ENCODE measurements at regions not wholly inside any gene's neighbourhood (a gene's known extent, or its start where the extent isn't known, plus 50 kb on each side); places are given as distances from the start of the nearest gene placed in this dataset.

DNA sequence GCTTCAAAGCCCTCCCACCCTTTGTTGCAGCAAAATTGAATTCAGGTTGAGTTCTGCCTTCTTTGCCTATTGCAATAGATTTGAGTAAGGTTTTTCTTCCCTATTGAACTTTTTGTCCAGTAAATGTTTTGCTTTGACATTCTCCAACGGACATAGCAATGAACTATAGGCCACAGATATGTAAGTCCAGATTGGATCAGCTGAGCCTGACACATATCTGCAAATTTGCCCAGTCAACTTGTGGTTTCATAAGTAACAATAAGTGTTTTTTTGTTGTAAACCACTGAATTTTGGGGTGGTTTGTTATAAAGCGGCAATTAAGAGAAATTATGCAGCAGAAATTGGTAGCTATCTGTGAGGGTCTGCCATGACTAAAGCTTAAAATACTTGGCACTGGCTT, 332.1 kb upstream of the SORCS1 start:
- Mint-ChIP-seq H3K9me3 (peaks cover 4% of the 10 kb centered on the region in 2 donors), H3K27me3 (no peaks in the 10 kb centered on the region), H3K4me3 (no peak overlapping the region), H3K4me1 (no peaks in the 10 kb centered on the region), H3K27ac (no peak overlapping the region)
- no peak for ATAC-seq
- no peak for DNase-seq

DNA sequence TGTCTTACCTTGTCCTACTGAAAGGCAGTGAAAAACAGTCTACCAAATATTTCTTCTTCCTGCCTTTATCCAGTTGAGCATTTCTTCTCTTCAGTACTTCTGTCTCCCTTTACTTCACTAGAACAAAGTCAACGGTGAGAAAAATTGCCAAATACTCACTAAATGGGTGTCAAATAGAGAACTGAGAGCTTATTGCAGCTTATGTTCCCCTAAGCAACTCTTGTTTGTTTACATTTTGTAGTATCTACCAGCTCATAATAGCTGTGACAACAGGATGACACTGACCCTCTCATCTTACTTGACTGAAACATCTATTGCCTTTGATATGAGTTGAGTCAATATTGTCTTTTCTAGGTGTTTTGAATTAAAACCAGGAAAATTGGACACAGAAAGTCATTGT, 327.9 kb upstream of the SORCS1 start:
- no peak overlapping the region for H3K4me3 Mint-ChIP-seq
- ATAC-seq (no peak), DNase-seq (no peak)
- no peak overlapping the region for H3K27ac Mint-ChIP-seq
- H3K27me3 Mint-ChIP-seq: no peaks in the 10 kb centered on the region
- no peaks in the 10 kb centered on the region for H3K4me1 Mint-ChIP-seq
- H3K9me3 Mint-ChIP-seq: peaks cover 11 to 12% of the 10 kb centered on the region in 2 donors

DNA sequence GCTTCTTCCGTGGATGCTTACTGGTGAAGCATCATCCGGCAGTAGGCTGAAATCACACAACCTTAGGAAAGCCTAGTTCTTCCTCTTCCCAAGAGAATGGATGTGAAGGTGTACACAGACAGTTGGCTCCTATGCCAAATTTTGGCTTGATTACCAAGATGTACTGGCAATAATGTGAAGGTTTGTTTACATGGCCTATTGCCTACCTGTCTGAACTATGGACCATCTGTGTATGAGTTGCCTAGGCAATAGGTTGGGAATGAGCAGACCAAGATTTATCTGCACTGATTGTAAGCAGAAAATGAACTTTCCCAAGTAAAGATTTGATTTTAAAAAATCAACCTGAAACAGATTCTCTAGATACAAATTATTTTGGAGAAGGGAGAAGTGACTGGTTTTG, 325.9 kb upstream of the SORCS1 start:
- no peak for ATAC-seq
- H3K4me3 Mint-ChIP-seq: no peak overlapping the region
- H3K27ac Mint-ChIP-seq: no peak overlapping the region
- H3K27me3 Mint-ChIP-seq: no peaks in the 10 kb centered on the region
- H3K4me1 Mint-ChIP-seq: no peaks in the 10 kb centered on the region
- H3K9me3 Mint-ChIP-seq: peaks cover 11 to 18% of the 10 kb centered on the region in 2 donors
- DNase-seq: no peak

DNA sequence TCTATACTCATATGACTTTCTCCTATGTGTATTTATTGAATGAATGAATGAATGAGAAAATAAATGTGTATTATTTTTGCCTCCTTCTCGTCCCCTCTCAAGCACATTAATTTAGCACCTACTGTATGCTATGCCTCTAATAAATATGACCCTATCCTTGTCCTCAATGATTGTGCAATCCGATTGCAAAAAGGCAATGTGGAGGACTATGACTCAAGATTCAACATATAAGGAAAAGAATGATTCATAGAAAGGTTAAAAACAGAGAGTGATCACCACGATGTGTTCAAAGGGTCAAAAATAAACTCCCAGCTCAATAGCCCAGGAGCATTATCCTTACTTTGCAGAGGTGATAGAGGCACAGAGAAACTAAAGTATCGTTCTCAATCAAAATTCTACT, 322.8 kb upstream of the SORCS1 start:
- ATAC-seq: no peak
- Mint-ChIP-seq H3K4me3 (no peak overlapping the region), H3K27ac (no peak overlapping the region), H3K27me3 (no peaks in the 10 kb centered on the region), H3K9me3 (peaks cover 11 to 27% of the 10 kb centered on the region in 2 donors), H3K4me1 (no peaks in the 10 kb centered on the region)
- no peak for DNase-seq

DNA sequence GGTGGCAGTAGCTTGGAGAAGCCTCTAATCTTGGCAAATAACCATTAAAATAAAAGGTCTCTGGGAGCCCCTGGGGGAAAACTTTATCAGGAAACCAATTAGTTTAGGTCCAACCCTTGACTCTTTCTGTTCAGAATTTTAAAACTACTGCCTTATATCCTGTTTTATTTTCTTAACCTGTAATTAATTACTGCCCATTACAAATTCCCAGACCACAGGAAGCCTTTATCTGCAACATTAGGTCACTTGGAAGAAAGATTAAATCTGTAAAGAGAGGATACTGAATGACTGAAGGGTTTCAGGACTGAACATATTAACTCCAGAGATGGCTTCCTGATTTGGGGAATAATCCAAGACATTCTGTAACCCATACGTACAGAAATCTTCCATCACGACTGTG, 320.5 kb upstream of the SORCS1 start:
- Mint-ChIP-seq H3K4me1 (no peaks in the 10 kb centered on the region), H3K27me3 (no peaks in the 10 kb centered on the region), H3K27ac (no peak overlapping the region), H3K9me3 (peaks cover 7 to 34% of the 10 kb centered on the region in 2 donors), H3K4me3 (no peak overlapping the region)
- ATAC-seq (no peak), DNase-seq (no peak)

DNA sequence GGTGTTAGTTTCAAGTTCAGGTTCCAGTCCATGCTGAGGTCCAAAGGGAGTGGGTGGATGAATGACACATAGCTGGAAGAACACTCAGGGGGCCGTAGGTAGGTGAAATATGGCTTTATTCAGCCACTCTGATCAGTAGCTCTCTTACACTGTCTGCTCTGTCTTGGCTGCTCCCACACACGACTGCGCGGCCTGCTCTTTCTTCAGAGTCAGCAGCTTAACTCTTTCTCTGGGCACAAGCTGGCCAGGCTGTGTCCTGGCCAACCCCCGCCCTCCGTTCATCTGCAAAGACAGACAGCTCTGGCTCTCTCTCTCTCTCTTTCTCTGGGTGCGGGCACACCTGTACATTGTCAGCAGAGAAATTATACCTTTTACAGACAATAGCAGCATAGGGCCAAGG, 317.4 kb upstream of the SORCS1 start:
- Mint-ChIP-seq H3K9me3 (peaks cover 0 to 22% of the 10 kb centered on the region in 2 donors), H3K4me3 (no peak overlapping the region), H3K4me1 (no peaks in the 10 kb centered on the region), H3K27ac (no peak overlapping the region), H3K27me3 (no peaks in the 10 kb centered on the region)
- DNase-seq: no peak
- ATAC-seq: no peak

DNA sequence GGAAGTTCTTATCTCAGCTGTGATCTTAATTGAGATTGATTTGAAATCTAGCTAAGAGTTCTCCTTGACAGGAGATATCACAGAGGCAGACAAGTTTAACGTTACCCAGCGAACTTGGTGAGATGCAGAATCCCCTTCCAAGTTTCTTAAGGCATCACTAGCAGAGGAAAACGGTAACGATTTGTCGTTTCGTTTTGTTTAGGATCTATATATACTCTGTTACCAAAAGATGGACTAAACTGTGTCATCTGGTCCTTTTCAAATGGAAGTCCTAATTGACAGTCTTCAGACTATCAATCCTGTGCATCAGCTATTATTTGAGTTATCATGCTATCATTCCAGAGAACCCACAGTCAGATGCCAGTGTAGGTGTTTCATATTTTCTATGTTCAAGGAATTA, 316.7 kb upstream of the SORCS1 start:
- Mint-ChIP-seq H3K9me3 (peaks cover 0 to 22% of the 10 kb centered on the region in 2 donors), H3K27ac (no peak overlapping the region), H3K4me3 (no peak overlapping the region), H3K27me3 (no peaks in the 10 kb centered on the region), H3K4me1 (no peaks in the 10 kb centered on the region)
- ATAC-seq: no peak
- DNase-seq: no peak

DNA sequence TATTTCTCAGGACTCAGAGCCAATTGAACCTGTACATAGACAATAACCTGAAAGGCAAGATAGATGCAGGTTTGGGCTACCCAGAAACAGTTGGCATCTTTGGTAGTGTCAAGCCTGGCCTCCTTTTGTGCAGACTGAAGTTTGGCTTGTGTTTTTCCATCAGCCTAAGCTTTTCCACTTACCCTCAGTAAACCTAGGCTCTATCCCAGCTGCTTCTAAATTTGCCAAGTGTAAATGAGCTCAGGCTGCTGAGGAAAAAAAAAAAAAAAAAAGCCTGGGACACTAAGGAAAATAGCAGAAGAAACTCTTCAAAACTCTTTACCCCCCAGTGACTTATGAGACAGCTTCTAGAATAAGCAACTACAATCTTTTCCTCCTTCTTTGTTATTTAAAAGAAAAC, 316.3 kb upstream of the SORCS1 start:
- DNase-seq (no peak), ATAC-seq (no peak)
- peaks cover 0 to 20% of the 10 kb centered on the region in 2 donors for H3K9me3 Mint-ChIP-seq
- H3K27me3 Mint-ChIP-seq: no peaks in the 10 kb centered on the region
- no peaks in the 10 kb centered on the region for H3K4me1 Mint-ChIP-seq
- no peak overlapping the region for H3K27ac Mint-ChIP-seq
- H3K4me3 Mint-ChIP-seq: no peak overlapping the region

DNA sequence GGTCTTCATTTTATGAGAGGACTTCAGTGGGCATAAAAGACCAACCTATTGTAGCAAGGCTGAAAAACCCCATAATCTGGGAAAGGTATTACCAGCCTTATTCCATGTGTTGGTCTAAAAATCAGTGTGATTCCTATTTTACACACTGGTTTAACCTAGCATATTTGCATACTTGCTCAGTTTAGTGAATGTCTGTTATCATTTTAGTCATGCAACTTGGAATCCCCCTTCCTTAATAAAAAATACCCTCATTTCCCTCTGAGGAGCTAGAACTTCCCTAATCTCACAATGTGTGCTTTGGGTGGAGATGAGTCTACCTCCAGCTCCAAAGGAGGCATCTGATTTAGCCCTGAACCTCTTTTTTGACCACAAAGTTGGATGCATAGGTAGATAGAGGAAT, 312.8 kb upstream of the SORCS1 start:
- peaks cover 0 to 6% of the 10 kb centered on the region in 2 donors for H3K9me3 Mint-ChIP-seq
- H3K27ac Mint-ChIP-seq: no peak overlapping the region
- H3K4me1 Mint-ChIP-seq: no peaks in the 10 kb centered on the region
- H3K27me3 Mint-ChIP-seq: no peaks in the 10 kb centered on the region
- DNase-seq (no peak), ATAC-seq (no peak)
- no peak overlapping the region for H3K4me3 Mint-ChIP-seq

DNA sequence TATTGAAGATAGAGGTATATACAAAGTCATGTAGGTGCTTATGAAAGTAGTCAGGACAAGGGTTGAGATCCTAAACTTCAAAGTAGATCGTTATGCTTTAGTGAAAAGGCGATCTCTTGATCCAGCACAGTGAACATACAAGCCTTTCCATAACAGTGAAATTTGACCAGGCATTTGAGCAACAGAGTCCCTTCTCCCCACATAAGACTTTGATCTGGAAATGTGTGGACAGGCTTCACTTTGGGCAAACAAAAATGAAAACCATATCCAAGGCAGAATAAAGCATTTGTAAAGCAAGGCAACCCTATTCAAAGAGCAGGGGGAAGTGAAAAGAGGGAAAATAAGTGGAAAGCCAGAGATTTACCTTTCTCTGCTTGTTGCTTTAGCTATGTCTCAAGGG, 311.9 kb upstream of the SORCS1 start:
- no peaks in the 10 kb centered on the region for H3K27me3 Mint-ChIP-seq
- no peak for ATAC-seq
- H3K27ac Mint-ChIP-seq: no peak overlapping the region
- DNase-seq: no peak
- no peaks in the 10 kb centered on the region for H3K4me1 Mint-ChIP-seq
- peaks cover 0 to under 1% of the 10 kb centered on the region in 2 donors for H3K9me3 Mint-ChIP-seq
- no peak overlapping the region for H3K4me3 Mint-ChIP-seq

DNA sequence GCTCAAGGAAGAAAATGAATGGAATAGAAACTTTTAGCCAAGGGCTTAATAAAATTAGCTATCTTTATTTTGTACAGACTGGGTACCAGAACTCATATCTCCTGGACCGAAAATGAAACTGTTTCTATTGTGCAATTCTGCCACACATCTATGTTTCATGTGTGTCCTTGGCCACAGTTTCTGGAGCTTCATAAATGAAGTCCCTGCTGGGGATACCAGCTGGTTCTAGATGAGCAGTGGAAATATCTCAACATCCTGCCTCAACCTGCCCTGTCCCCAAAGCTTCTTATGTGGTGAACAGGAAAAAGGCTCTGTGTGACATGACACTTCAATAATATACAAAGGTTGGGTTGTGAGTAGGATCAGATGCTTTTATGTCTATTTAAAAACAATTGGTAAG, 310.1 kb upstream of the SORCS1 start:
- no peak for DNase-seq
- peaks cover 0 to 7% of the 10 kb centered on the region in 2 donors for H3K9me3 Mint-ChIP-seq
- no peak overlapping the region for H3K27ac Mint-ChIP-seq
- ATAC-seq: no peak
- no peak overlapping the region for H3K4me3 Mint-ChIP-seq
- no peaks in the 10 kb centered on the region for H3K4me1 Mint-ChIP-seq
- no peaks in the 10 kb centered on the region for H3K27me3 Mint-ChIP-seq

DNA sequence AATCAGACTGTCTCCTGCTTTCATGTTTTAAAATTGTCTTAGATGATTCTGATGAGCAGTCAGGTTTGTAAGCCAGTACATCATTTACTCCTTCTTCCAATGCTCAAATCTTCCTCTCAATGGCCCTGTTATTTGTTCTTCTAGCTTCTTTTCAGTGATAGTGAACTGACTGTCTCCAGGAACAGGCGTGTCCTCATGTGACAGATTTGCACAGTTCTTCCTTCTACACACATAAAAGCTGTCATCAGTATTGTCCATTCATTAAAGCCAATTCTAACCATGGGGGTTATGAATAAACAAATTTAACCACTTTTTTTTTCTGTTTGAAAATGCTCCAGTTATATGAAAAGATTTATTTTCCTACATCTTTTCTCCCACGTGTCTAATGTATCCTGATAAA, 308.7 kb upstream of the SORCS1 start:
- Mint-ChIP-seq H3K4me3 (no peak overlapping the region), H3K9me3 (peaks cover 0 to 7% of the 10 kb centered on the region in 2 donors), H3K4me1 (no peaks in the 10 kb centered on the region), H3K27me3 (no peaks in the 10 kb centered on the region), H3K27ac (no peak overlapping the region)
- ATAC-seq (no peak), DNase-seq (no peak)

DNA sequence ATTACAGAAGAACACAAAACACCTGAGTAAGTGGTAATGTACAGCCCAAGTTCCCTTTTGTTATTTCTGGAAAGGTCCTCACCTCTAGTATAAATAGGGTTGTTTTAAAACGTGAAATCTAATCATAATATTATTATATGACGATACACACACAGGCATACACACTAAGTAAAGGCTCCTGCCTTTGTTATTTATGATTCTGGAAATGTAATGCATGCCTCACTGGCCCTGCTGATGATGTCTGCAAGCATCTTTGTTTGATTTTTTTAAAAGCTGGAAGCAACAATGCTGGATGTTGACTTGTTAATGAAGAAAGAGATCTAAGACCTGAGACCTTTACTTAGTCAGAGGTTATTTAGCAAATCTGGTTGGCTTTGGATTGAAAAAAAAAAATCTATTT, 307.4 kb upstream of the SORCS1 start:
- Mint-ChIP-seq H3K27ac (no peak overlapping the region), H3K4me3 (no peak overlapping the region), H3K27me3 (no peaks in the 10 kb centered on the region), H3K4me1 (no peaks in the 10 kb centered on the region), H3K9me3 (peaks cover 0 to 7% of the 10 kb centered on the region in 2 donors)
- ATAC-seq (no peak), DNase-seq (no peak)

DNA sequence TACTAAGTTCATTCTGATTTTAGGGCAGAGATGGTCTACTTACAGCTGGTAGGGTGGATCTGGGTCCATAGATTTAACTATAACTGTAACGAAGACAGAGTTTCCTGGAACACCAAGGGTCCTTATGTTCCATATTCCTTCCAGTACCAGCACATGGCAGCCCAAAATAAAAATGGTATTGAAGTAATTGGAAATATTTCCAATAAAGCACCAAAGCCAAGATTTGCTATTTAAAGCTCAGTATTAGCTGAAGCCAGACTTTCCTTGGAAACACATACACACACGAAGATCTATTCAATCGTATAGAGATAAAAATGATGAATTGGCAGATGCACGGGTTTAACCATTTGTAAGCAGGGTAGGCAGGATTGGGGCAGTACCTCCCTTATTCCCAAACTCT, 289.1 kb upstream of the SORCS1 start:
- no peak overlapping the region for H3K4me3 Mint-ChIP-seq
- no peaks in the 10 kb centered on the region for H3K4me1 Mint-ChIP-seq
- no peaks in the 10 kb centered on the region for H3K27me3 Mint-ChIP-seq
- peaks cover 5 to 17% of the 10 kb centered on the region in 2 donors for H3K9me3 Mint-ChIP-seq
- H3K27ac Mint-ChIP-seq: no peak overlapping the region
- ATAC-seq (no peak), DNase-seq (no peak)

DNA sequence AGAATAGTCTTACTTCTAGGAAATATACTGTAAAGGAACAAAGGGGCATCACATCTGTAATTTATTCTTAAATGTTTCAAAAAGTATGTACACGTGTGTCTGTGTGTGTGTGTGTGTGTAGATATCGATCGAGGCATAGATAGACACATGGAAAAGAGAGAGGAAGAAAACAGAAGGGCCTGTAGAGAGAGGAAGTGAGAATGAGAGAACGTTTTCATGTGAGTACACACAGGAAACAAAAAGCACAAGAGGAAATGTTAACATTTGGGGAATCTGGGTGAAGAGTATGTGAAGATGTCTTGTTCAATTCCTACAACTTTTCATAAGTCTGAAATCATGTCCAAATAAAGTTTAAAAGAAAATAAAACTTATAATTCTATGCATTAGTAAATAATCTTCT, 286.5 kb upstream of the SORCS1 start:
- DNase-seq: no peak
- no peaks in the 10 kb centered on the region for H3K4me1 Mint-ChIP-seq
- no peak for ATAC-seq
- H3K27ac Mint-ChIP-seq: no peak overlapping the region
- peaks cover 5 to 17% of the 10 kb centered on the region in 2 donors for H3K9me3 Mint-ChIP-seq
- H3K4me3 Mint-ChIP-seq: no peak overlapping the region
- no peaks in the 10 kb centered on the region for H3K27me3 Mint-ChIP-seq

DNA sequence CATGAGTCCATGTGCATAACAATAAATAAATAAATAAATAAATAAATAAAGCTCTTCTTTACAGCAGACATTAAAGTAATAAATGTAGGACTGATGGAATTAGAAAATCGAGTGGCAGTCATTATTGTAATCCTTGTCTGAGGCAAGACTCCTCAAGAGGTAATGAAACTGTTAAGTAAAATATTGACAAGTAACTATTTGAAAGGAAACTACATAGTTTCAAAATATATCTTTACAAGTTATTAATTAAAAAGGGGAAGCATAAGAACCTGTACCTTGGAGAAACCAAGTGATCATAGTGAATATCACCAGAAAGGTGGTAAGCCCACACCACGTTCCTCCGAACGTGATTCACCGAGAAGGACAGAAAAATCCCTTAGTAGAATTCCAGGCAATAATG, 285.6 kb upstream of the SORCS1 start:
- peaks cover 6 to 10% of the 10 kb centered on the region in 2 donors for H3K9me3 Mint-ChIP-seq
- no peak overlapping the region for H3K27ac Mint-ChIP-seq
- no peaks in the 10 kb centered on the region for H3K4me1 Mint-ChIP-seq
- no peaks in the 10 kb centered on the region for H3K27me3 Mint-ChIP-seq
- no peak for DNase-seq
- H3K4me3 Mint-ChIP-seq: no peak overlapping the region
- no peak for ATAC-seq

DNA sequence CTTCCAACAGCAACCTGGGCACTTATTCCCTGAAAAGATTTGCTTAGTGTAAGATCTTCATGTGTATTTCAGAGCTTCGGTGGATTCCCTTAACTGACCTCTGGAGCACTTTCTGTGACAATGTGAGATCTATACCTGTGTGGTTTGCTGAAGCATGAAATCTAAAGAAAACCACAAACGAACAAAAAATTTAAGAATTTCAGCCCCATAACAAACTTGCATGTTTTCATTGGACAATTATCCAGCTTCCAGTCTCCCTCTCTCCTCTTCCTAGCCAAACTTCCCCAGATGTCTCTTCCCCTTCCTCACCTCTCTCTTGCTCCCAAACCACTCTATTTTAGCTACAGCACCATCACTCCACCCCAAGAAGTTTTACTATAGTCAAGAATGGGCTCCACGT, 279.9 kb upstream of the SORCS1 start:
- Mint-ChIP-seq H3K27ac (no peak overlapping the region), H3K4me3 (no peak overlapping the region), H3K9me3 (peaks cover 15 to 17% of the 10 kb centered on the region in 2 donors), H3K4me1 (no peaks in the 10 kb centered on the region), H3K27me3 (no peaks in the 10 kb centered on the region)
- no peak for ATAC-seq
- no peak for DNase-seq

DNA sequence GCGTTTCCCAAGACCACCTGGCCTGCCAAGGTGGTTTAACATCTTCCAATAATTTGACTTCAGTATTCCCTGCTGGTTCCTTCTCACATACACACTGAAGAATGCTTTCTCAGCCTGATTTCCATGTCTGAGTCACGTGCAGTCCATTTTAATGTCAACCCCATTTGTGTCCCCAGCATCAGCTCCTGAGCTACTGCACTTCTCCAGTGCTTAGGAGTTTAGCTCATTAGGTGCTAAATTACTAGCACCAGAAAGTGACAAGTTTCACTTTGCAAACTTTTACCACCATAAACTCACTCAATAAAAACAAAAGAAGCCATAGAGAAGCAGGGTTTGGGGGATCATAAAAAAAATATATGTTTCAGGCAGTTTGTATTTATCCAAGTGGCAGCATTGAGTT, 279.3 kb upstream of the SORCS1 start:
- Mint-ChIP-seq H3K27ac (no peak overlapping the region), H3K4me3 (no peak overlapping the region), H3K9me3 (peaks cover 15 to 17% of the 10 kb centered on the region in 2 donors), H3K4me1 (no peaks in the 10 kb centered on the region), H3K27me3 (no peaks in the 10 kb centered on the region)
- DNase-seq: no peak
- ATAC-seq: no peak

Measured in stimulated activated naive CD8-positive, alpha-beta T cell treated with anti-CD3 and anti-CD28 coated beads, Interleukin-15, amount 100 ng/mL, for 72 hours (primary cell).